Left ventricle myocardium inferior (tissue), 1 donor: ENCODE measurements at regions not wholly inside any gene's neighbourhood (a gene's known extent, or its start where the extent isn't known, plus 50 kb on each side); places are given as distances from the start of the nearest gene placed in this dataset.

Experiments
- DNase-seq: peaks from one replicate; pipeline ENCODE4 v3.0.0-alpha.2; 2020
- H3K27ac ChIP-seq: fragments of 200-600 bp; replicated peaks from 2 replicates; pipeline ENCODE4 v1.8.0; 2021
- H3K27me3 ChIP-seq: fragments of 200-600 bp; 2 replicates; pipeline ENCODE4 v1.8.0; 2021; ENCODE audit warnings: low read depth
- H3K36me3 ChIP-seq: fragments of 200-600 bp; 2 replicates; pipeline ENCODE4 v1.8.0; 2021
- H3K4me1 ChIP-seq: fragments of 200-600 bp; 2 replicates; pipeline ENCODE4 v1.8.0; 2021
- H3K4me3 ChIP-seq: fragments of 200-600 bp; 2 replicates; pipeline ENCODE4 v1.8.0; 2021; ENCODE audit warnings: mild to moderate bottlenecking, moderate library complexity
- H3K9me3 ChIP-seq: fragments of 200-600 bp; replicated peaks from 2 replicates; pipeline ENCODE4 v1.8.0; 2021
- CTCF ChIP-seq: fragments of 200-600 bp; IDR thresholded peaks from 2 replicates; pipeline ENCODE4 v1.8.0; 2021; ENCODE audit warnings: antibody characterized with exemption, mild to moderate bottlenecking, borderline replicate concordance
- intact Hi-C: fragments of 100-400 bp; cut with micrococcal nuclease; formaldehyde crosslinking; loops from one replicate; pipeline ENCODE4 v1.11.0; 2022
- donor health status: DM: no; HTN: yes; CAD: no; lungs with severe emphysema.

- intact Hi-C loops = no loop called here
- no peak overlapping the region for H3K27ac ChIP-seq
- peaks cover 23% of the 10 kb centered on the region for H3K4me1 ChIP-seq
- no peak for TF ChIP-seq CTCF
- no peak for DNase-seq
- no peaks in the 10 kb centered on the region for H3K27me3 ChIP-seq
- peaks cover 10% of the 10 kb centered on the region for H3K9me3 ChIP-seq
- no peak overlapping the region for H3K4me3 ChIP-seq
- no peaks in the 10 kb centered on the region for H3K36me3 ChIP-seq
Measured at GRCh38 chr5:94082405-94082804, 341.0 kb upstream of the POU5F2 start.

GRCh38 chr5:94081088-94081487, 339.7 kb upstream of the POU5F2 start:
- no peaks in the 10 kb centered on the region for H3K27me3 ChIP-seq
- TF ChIP-seq CTCF = no peak
- H3K9me3 ChIP-seq = peaks cover 10% of the 10 kb centered on the region
- H3K4me3 ChIP-seq = no peak overlapping the region
- DNase-seq = no peak
- H3K36me3 ChIP-seq = no peaks in the 10 kb centered on the region
- intact Hi-C loops = no loop called here
- H3K4me1 ChIP-seq = peaks cover 25% of the 10 kb centered on the region
- no peak overlapping the region for H3K27ac ChIP-seq

GRCh38 chr5:94080390-94080789, 339.0 kb upstream of the POU5F2 start:
- no peak overlapping the region for H3K27ac ChIP-seq
- H3K36me3 ChIP-seq = no peaks in the 10 kb centered on the region
- intact Hi-C loops = no loop called here
- no peaks in the 10 kb centered on the region for H3K27me3 ChIP-seq
- peaks cover 6% of the 10 kb centered on the region for H3K9me3 ChIP-seq
- H3K4me1 ChIP-seq = peaks cover 25% of the 10 kb centered on the region
- no peak for TF ChIP-seq CTCF
- DNase-seq = no peak
- H3K4me3 ChIP-seq = no peak overlapping the region

GRCh38 chr5:94072116-94072515, 330.7 kb upstream of the POU5F2 start:
- Histone ChIP-seq H3K4me1 (peaks cover 10% of the 10 kb centered on the region), H3K4me3 (no peak overlapping the region), H3K27me3 (no peaks in the 10 kb centered on the region), H3K9me3 (peaks cover 14% of the 10 kb centered on the region), H3K27ac (no peak overlapping the region), H3K36me3 (peaks cover 10% of the 10 kb centered on the region)
- intact Hi-C loops = no loop called here
- no peak for TF ChIP-seq CTCF
- DNase-seq = no peak

- Histone ChIP-seq H3K4me1 (no peaks in the 10 kb centered on the region), H3K27ac (no peak overlapping the region), H3K36me3 (peaks cover 19% of the 10 kb centered on the region), H3K9me3 (peaks cover 50% of the 10 kb centered on the region), H3K4me3 (no peak overlapping the region), H3K27me3 (no peaks in the 10 kb centered on the region)
- intact Hi-C loops = no loop called here
- TF ChIP-seq CTCF = no peak
- DNase-seq = no peak
Measured at GRCh38 chr5:94066437-94067207, 325.2 kb upstream of the POU5F2 start.
